ENCODE measurements at regions not wholly inside any gene's neighbourhood (a gene's known extent, or its start where the extent isn't known, plus 50 kb on each side); places are given as distances from the start of the nearest gene placed in this dataset.

DNA sequence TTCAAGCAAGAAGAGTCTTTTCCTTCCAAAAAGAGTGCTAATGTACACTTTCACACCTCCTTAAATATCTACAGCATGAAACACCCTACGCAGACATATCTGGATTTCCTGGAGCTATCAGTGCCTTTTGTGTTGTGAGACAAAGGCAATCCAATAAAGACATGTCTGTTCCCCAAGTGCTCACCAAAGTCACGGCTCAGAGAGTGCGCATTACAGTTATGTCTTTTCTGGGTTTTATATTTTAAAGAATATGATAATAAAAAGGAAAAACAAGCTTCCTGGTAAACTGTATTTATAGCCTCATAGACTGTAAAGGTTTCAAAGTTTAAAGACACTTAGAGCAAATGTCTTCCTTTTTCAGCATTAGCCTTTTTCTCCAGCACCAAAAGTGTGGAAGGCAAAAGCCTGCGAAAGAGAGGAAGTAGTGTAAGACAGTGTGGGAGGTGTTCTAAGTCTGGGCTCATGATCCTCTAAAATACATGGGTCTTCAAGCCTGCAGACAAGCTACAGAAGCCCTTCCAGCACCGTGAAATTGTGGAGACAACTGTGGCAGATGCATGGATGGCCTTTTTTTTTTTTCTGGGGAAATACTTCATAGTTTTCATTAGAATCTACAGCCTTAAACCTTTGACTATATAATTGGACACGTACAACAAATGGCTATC is 135.0 kb upstream of the SLC35B3 start:
- no peak for DNase-seq
- ChIA-PET CTCF (ENCODE audit: partially characterized antibody) (no interaction called here), POLR2A (ENCODE audit: partially characterized antibody) (no interaction called here)
- H3K27ac Mint-ChIP-seq = no peak overlapping the region
- H3K4me3 ChIP-seq (ENCODE audit: low read length in 2 of 2) = no peak overlapping the region
- H3K27me3 Mint-ChIP-seq = no peaks in the 10 kb centered on the region
- intact Hi-C loops (cut with micrococcal nuclease) = no loop called here
- H3K9me3 ChIP-seq (ENCODE audit: control insufficient read depth in 1 of 2, low read length in 2 of 2) = no peaks in the 10 kb centered on the region
- no peaks in the 10 kb centered on the region for H3K36me3 ChIP-seq (ENCODE audit: insufficient read depth, low read length)
- no peaks in the 10 kb centered on the region for H3K27me3 ChIP-seq (ENCODE audit: insufficient read depth, low read length)
- no peaks in the 10 kb centered on the region for H3K4me1 ChIP-seq (ENCODE audit: insufficient read depth, low read length)
- H3K4me3 Mint-ChIP-seq = no peak overlapping the region
- no peaks in the 10 kb centered on the region for H3K4me1 Mint-ChIP-seq
- peaks cover 0 to 14% (median 4%) of the 10 kb centered on the region in 8 donors for H3K9me3 Mint-ChIP-seq
- no peak overlapping the region for H3K27ac ChIP-seq (ENCODE audit: low read depth, low read length)
- H3K36me3 Mint-ChIP-seq = no peaks in the 10 kb centered on the region

DNA sequence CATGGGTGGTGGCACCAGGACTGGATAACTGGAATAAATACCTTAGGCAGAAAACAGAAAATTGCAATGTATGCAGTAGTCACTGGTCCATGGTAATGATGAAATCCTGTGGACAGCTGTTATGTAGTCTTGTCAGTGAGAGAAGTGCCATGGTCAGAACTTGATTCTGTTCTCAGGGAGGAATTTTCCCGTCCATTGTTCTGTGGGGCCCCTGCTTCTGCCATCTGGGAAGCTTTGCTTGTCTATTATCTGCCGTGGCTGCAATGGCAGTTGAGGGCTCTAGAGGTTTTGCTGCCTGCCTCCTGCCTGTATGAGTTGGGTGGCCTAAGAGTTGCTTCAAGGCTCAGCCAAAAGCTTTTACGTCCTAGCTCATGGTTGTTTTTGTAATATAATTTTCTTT is 126.8 kb upstream of the SLC35B3 start:
- Histone ChIP-seq H3K4me1 (ENCODE audit: insufficient read depth, low read length) (no peaks in the 10 kb centered on the region), H3K27me3 (ENCODE audit: insufficient read depth, low read length) (no peaks in the 10 kb centered on the region), H3K4me3 (ENCODE audit: low read length in 2 of 2) (no peak overlapping the region), H3K27ac (ENCODE audit: low read depth, low read length) (no peak overlapping the region), H3K9me3 (ENCODE audit: control insufficient read depth in 1 of 2, low read length in 2 of 2) (no peaks in the 10 kb centered on the region), H3K36me3 (ENCODE audit: insufficient read depth, low read length) (no peaks in the 10 kb centered on the region)
- H3K4me3 Mint-ChIP-seq = no peak overlapping the region
- POLR2A ChIA-PET (ENCODE audit: partially characterized antibody) = no interaction called here
- H3K36me3 Mint-ChIP-seq = no peaks in the 10 kb centered on the region
- H3K9me3 Mint-ChIP-seq = peaks cover 0 to 7% (median 2%) of the 10 kb centered on the region in 8 donors
- H3K27me3 Mint-ChIP-seq = no peaks in the 10 kb centered on the region
- intact Hi-C loops (cut with micrococcal nuclease) = no loop called here
- CTCF ChIA-PET (ENCODE audit: partially characterized antibody) = no interaction called here
- no peak for DNase-seq
- no peak overlapping the region for H3K27ac Mint-ChIP-seq
- no peaks in the 10 kb centered on the region for H3K4me1 Mint-ChIP-seq

DNA sequence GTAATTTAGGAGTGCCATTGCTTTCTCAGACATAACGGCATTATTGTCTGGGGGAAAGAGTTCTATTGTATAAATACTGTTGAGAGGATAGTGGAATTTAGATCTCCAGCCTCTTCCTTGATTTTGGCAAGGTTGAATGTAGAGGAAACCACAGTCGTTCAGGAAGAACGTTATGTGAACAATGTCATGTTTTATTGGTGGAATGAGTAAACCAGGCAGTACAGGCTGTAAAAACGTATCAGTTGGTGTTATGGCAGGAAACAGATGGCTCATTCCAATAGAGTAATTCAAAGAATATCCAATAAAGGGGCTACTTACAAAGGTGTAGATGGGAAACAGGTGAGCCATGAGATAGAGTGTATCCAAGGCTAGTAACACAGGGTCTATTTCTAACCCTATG is 123.6 kb upstream of the SLC35B3 start:
- POLR2A ChIA-PET (ENCODE audit: partially characterized antibody) = no interaction called here
- Histone ChIP-seq H3K36me3 (ENCODE audit: insufficient read depth, low read length) (no peaks in the 10 kb centered on the region), H3K4me1 (ENCODE audit: insufficient read depth, low read length) (no peaks in the 10 kb centered on the region), H3K4me3 (ENCODE audit: low read length in 2 of 2) (no peak overlapping the region), H3K9me3 (ENCODE audit: control insufficient read depth in 1 of 2, low read length in 2 of 2) (no peaks in the 10 kb centered on the region), H3K27ac (ENCODE audit: low read depth, low read length) (no peak overlapping the region), H3K27me3 (ENCODE audit: insufficient read depth, low read length) (no peaks in the 10 kb centered on the region)
- DNase-seq = no peak
- H3K27me3 Mint-ChIP-seq = no peaks in the 10 kb centered on the region
- H3K36me3 Mint-ChIP-seq = no peaks in the 10 kb centered on the region
- H3K27ac Mint-ChIP-seq = no peak overlapping the region
- H3K9me3 Mint-ChIP-seq = peaks cover 0 to 12% (median 2%) of the 10 kb centered on the region in 8 donors
- no peak overlapping the region for H3K4me3 Mint-ChIP-seq
- CTCF ChIA-PET (ENCODE audit: partially characterized antibody) = no interaction called here
- intact Hi-C loops (cut with micrococcal nuclease) = no loop called here
- H3K4me1 Mint-ChIP-seq = no peaks in the 10 kb centered on the region

GRCh38 chr6:8557014-8557748 is 121.8 kb upstream of the SLC35B3 start:
- no peaks in the 10 kb centered on the region for H3K36me3 Mint-ChIP-seq
- no peak overlapping the region for H3K27ac Mint-ChIP-seq
- H3K4me3 ChIP-seq (ENCODE audit: low read length in 2 of 2) = no peak overlapping the region
- no peak for DNase-seq
- H3K27me3 ChIP-seq (ENCODE audit: insufficient read depth, low read length) = no peaks in the 10 kb centered on the region
- no peaks in the 10 kb centered on the region for H3K36me3 ChIP-seq (ENCODE audit: insufficient read depth, low read length)
- ChIA-PET CTCF (ENCODE audit: partially characterized antibody) (no interaction called here), POLR2A (ENCODE audit: partially characterized antibody) (no interaction called here)
- intact Hi-C loops (cut with micrococcal nuclease) = no loop called here
- H3K27me3 Mint-ChIP-seq = no peaks in the 10 kb centered on the region
- no peaks in the 10 kb centered on the region for H3K4me1 Mint-ChIP-seq
- H3K9me3 ChIP-seq (ENCODE audit: control insufficient read depth in 1 of 2, low read length in 2 of 2) = no peaks in the 10 kb centered on the region
- no peaks in the 10 kb centered on the region for H3K4me1 ChIP-seq (ENCODE audit: insufficient read depth, low read length)
- H3K27ac ChIP-seq (ENCODE audit: low read depth, low read length) = no peak overlapping the region
- peaks cover 0 to 12% (median under 1%) of the 10 kb centered on the region in 8 donors for H3K9me3 Mint-ChIP-seq
- H3K4me3 Mint-ChIP-seq = no peak overlapping the region

DNA sequence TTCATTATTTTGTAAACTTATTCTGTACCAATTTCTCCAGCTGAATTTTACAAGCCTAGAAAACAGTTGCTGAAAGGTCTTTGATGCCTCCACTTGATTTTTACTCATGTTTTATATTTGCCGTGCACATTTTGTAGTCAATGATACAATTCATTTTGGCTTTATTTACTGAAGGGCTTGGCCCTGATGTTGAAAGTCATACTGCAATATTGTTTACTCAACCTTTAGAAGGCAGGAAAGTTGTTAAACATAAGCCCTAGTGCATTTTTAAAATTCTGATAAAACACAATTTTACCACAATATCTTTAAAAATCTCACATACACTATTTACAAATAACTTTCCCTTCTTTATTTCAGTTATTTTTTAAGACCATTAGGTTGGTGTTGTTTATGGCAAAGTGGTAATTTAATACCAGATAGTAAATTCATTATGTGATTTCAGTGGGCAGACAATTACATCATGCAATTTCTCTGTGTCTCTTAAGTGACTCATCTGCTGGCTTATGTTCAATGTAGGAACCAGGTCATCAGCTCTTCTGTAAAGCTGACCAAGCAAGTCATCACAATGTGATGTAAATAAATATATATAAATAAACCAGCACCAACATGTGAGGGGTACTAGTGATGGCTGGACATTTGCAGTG is 121.1 kb upstream of the SLC35B3 start:
- ChIA-PET POLR2A (ENCODE audit: partially characterized antibody) (no interaction called here), CTCF (ENCODE audit: partially characterized antibody) (no interaction called here)
- Histone ChIP-seq H3K4me1 (ENCODE audit: insufficient read depth, low read length) (no peaks in the 10 kb centered on the region), H3K9me3 (ENCODE audit: control insufficient read depth in 1 of 2, low read length in 2 of 2) (no peaks in the 10 kb centered on the region), H3K4me3 (ENCODE audit: low read length in 2 of 2) (no peak overlapping the region), H3K27ac (ENCODE audit: low read depth, low read length) (no peak overlapping the region), H3K36me3 (ENCODE audit: insufficient read depth, low read length) (no peaks in the 10 kb centered on the region), H3K27me3 (ENCODE audit: insufficient read depth, low read length) (no peaks in the 10 kb centered on the region)
- Mint-ChIP-seq H3K27ac (no peak overlapping the region), H3K27me3 (no peaks in the 10 kb centered on the region), H3K4me1 (no peaks in the 10 kb centered on the region), H3K4me3 (no peak overlapping the region), H3K36me3 (no peaks in the 10 kb centered on the region), H3K9me3 (peaks cover 0 to 12% (median under 1%) of the 10 kb centered on the region in 8 donors)
- intact Hi-C loops (cut with micrococcal nuclease) = no loop called here
- DNase-seq = no peak

GRCh38 chr6:8551993-8552392 is 116.6 kb upstream of the SLC35B3 start:
- intact Hi-C loops (cut with micrococcal nuclease) = no loop called here
- no peak overlapping the region for H3K4me3 ChIP-seq (ENCODE audit: low read length in 2 of 2)
- no peak overlapping the region for H3K27ac ChIP-seq (ENCODE audit: low read depth, low read length)
- Mint-ChIP-seq H3K27ac (no peak overlapping the region), H3K4me3 (no peak overlapping the region), H3K4me1 (no peaks in the 10 kb centered on the region), H3K9me3 (peaks cover 0 to 5% (median 0%) of the 10 kb centered on the region in 8 donors), H3K27me3 (no peaks in the 10 kb centered on the region), H3K36me3 (no peaks in the 10 kb centered on the region)
- DNase-seq = no peak
- H3K27me3 ChIP-seq (ENCODE audit: insufficient read depth, low read length) = no peaks in the 10 kb centered on the region
- no peaks in the 10 kb centered on the region for H3K4me1 ChIP-seq (ENCODE audit: insufficient read depth, low read length)
- no peaks in the 10 kb centered on the region for H3K36me3 ChIP-seq (ENCODE audit: insufficient read depth, low read length)
- ChIA-PET CTCF (ENCODE audit: partially characterized antibody) (no interaction called here), POLR2A (ENCODE audit: partially characterized antibody) (no interaction called here)
- H3K9me3 ChIP-seq (ENCODE audit: control insufficient read depth in 1 of 2, low read length in 2 of 2) = no peaks in the 10 kb centered on the region

DNA sequence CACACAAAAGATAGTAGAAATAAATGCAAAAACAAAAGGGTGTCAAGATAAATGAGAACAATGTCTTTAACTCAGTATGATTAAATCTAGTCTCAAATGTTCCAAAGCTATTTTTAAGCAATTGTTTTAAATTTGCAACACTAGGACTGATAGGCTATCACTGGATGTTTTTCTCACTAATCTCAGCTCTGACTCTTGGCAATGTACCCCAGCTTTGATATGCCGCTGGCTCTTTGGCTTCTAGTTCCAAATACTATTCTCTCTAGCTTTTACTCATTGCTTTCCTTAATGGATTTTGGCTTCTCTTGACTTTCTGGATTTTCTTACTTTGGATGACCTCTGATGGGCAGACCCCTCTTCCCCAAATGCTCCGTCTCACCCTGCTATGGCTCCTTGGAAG is 116.0 kb upstream of the SLC35B3 start:
- ChIA-PET POLR2A (ENCODE audit: partially characterized antibody) (no interaction called here), CTCF (ENCODE audit: partially characterized antibody) (no interaction called here)
- Mint-ChIP-seq H3K4me1 (no peaks in the 10 kb centered on the region), H3K4me3 (no peak overlapping the region), H3K36me3 (no peaks in the 10 kb centered on the region), H3K27ac (no peak overlapping the region), H3K9me3 (peaks cover 0 to 5% (median 2%) of the 10 kb centered on the region in 8 donors), H3K27me3 (no peaks in the 10 kb centered on the region)
- Histone ChIP-seq H3K27ac (ENCODE audit: low read depth, low read length) (no peak overlapping the region), H3K4me1 (ENCODE audit: insufficient read depth, low read length) (no peaks in the 10 kb centered on the region), H3K36me3 (ENCODE audit: insufficient read depth, low read length) (no peaks in the 10 kb centered on the region), H3K9me3 (ENCODE audit: control insufficient read depth in 1 of 2, low read length in 2 of 2) (no peaks in the 10 kb centered on the region), H3K4me3 (ENCODE audit: low read length in 2 of 2) (no peak overlapping the region), H3K27me3 (ENCODE audit: insufficient read depth, low read length) (no peaks in the 10 kb centered on the region)
- intact Hi-C loops (cut with micrococcal nuclease) = no loop called here
- DNase-seq = no peak
